SK-N-DZ (cell line): ENCODE measurements at regions not wholly inside any gene's neighbourhood (a gene's known extent, or its start where the extent isn't known, plus 50 kb on each side); places are given as distances from the start of the nearest gene placed in this dataset.

ENCODE experiments used
- DNase-seq: peaks from one replicate; pipeline ENCODE4 v3.0.0-alpha.2; 2015; ENCODE audit warnings: low spot score
- small RNA-seq, 2 experiments: library from RNA; depleted of rRNA; stranded (forward); fragments of <200 nt; gene quantifications; one replicate each; pipeline ENCODE3, GENCODE V24; 2014

GRCh38 chr1:202067188-202067974 lies 55.3 kb upstream of the GPR37L1 start:
- DNase-seq, result peak; percentile 28

- DNase-seq, result no peak
Measured at GRCh38 chr1:202068596-202068995, 54.1 kb upstream of the GPR37L1 start.

GRCh38 chr1:202069662-202070061 lies 53.1 kb upstream of the GPR37L1 start:
- no peak for DNase-seq

- DNase-seq, result no peak
Measured at GRCh38 chr1:202072211-202072765, 50.4 kb upstream of the GPR37L1 start.

Small RNA genes in the stretch of these regions (small RNA-seq; reads per million reads assigned to genes)
- 0 reads per million in 2 experiments for gene RF00019
